HUES48 (cell line): ENCODE measurements at regions not wholly inside any gene's neighbourhood (a gene's known extent, or its start where the extent isn't known, plus 50 kb on each side); places are given as distances from the start of the nearest gene placed in this dataset.

Source experiments
- H3K27ac ChIP-seq: one replicate; pipeline ENCODE4 v1.7.0; 2013; ENCODE audit warnings: low read depth, low read length, inconsistent platforms
- H3K27me3 ChIP-seq: 2 replicates; pipeline ENCODE4 v1.6.1; 2013; ENCODE audit warnings: mild to moderate bottlenecking, low read length; ENCODE audit not compliant: control insufficient read depth, insufficient read depth
- H3K36me3 ChIP-seq: 2 replicates; pipeline ENCODE4 v1.6.1; 2013; ENCODE audit warnings: low read length; ENCODE audit not compliant: control insufficient read depth, insufficient read depth
- H3K4me1 ChIP-seq: 2 replicates; pipeline ENCODE4 v1.6.1; 2013; ENCODE audit warnings: mild to moderate bottlenecking, low read length; ENCODE audit not compliant: control insufficient read depth, insufficient read depth
- H3K4me3 ChIP-seq: 2 replicates; pipeline ENCODE4 v1.5.1; 2013; ENCODE audit warnings: mild to moderate bottlenecking, low read depth, low read length
- H3K9ac ChIP-seq: 2 replicates; pipeline ENCODE4 v1.6.1; 2013; ENCODE audit warnings: mild to moderate bottlenecking, low read depth, low read length, moderate library complexity
- H3K9me3 ChIP-seq: 2 replicates; pipeline ENCODE4 v1.6.1; 2013; ENCODE audit warnings: low read length; ENCODE audit not compliant: control insufficient read depth, insufficient read depth

GRCh38 chr20:58072695-58073671 lies 155.5 kb downstream of the ANKRD60 start:
- Histone ChIP-seq H3K4me3 (no peak overlapping the region), H3K27me3 (no peaks in the 10 kb centered on the region; the same call in 1 of the 2 replicates), H3K9ac (no peak overlapping the region), H3K9me3 (no peaks in the 10 kb centered on the region), H3K4me1 (no peaks in the 10 kb centered on the region), H3K27ac (no peak overlapping the region), H3K36me3 (no peaks in the 10 kb centered on the region)

- Histone ChIP-seq H3K4me1 (no peaks in the 10 kb centered on the region), H3K4me3 (no peak overlapping the region), H3K9ac (no peak overlapping the region), H3K9me3 (no peaks in the 10 kb centered on the region), H3K36me3 (no peaks in the 10 kb centered on the region), H3K27ac (no peak overlapping the region), H3K27me3 (no peaks in the 10 kb centered on the region; the same call in 1 of the 2 replicates)
Measured at GRCh38 chr20:58071991-58072390, 156.5 kb downstream of the ANKRD60 start.

GRCh38 chr20:58071298-58071697 lies 157.2 kb downstream of the ANKRD60 start:
- Histone ChIP-seq H3K36me3 (no peaks in the 10 kb centered on the region), H3K9me3 (no peaks in the 10 kb centered on the region), H3K4me1 (no peaks in the 10 kb centered on the region), H3K27me3 (no peaks in the 10 kb centered on the region; the same call in 1 of the 2 replicates), H3K9ac (no peak overlapping the region), H3K27ac (no peak overlapping the region), H3K4me3 (no peak overlapping the region)

- H3K27ac ChIP-seq = no peak overlapping the region
- no peaks in the 10 kb centered on the region for H3K4me1 ChIP-seq
- no peak overlapping the region for H3K4me3 ChIP-seq
- H3K27me3 ChIP-seq = no peaks in the 10 kb centered on the region; the same call in 1 of the 2 replicates
- no peaks in the 10 kb centered on the region for H3K36me3 ChIP-seq
- H3K9me3 ChIP-seq = no peaks in the 10 kb centered on the region
- H3K9ac ChIP-seq = no peak overlapping the region
Measured at GRCh38 chr20:58070664-58071196, 157.7 kb downstream of the ANKRD60 start.

- Histone ChIP-seq H3K4me3 (no peak overlapping the region), H3K9me3 (no peaks in the 10 kb centered on the region), H3K36me3 (no peaks in the 10 kb centered on the region), H3K4me1 (no peaks in the 10 kb centered on the region), H3K9ac (no peak overlapping the region), H3K27ac (no peak overlapping the region), H3K27me3 (no peaks in the 10 kb centered on the region; the same call in 1 of the 2 replicates)
Measured at GRCh38 chr20:58069796-58070663, 158.4 kb downstream of the ANKRD60 start.

GRCh38 chr20:58069207-58069606 lies 159.2 kb downstream of the ANKRD60 start:
- H3K9ac ChIP-seq = no peak overlapping the region
- no peaks in the 10 kb centered on the region; the same call in 1 of the 2 replicates for H3K27me3 ChIP-seq
- no peaks in the 10 kb centered on the region for H3K36me3 ChIP-seq

GRCh38 chr20:58065508-58066361 lies 162.7 kb downstream of the ANKRD60 start:
- H3K27ac ChIP-seq = no peak overlapping the region
- H3K4me1 ChIP-seq = no peaks in the 10 kb centered on the region
- no peaks in the 10 kb centered on the region for H3K36me3 ChIP-seq
- no peaks in the 10 kb centered on the region; the same call in 1 of the 2 replicates for H3K27me3 ChIP-seq
- H3K9me3 ChIP-seq = peaks cover 2% of the 10 kb centered on the region; the same call in 1 of the 2 replicates
- no peak overlapping the region for H3K4me3 ChIP-seq
- no peak overlapping the region for H3K9ac ChIP-seq

More at GRCh38 chr20:58069207-58069606, 159.2 kb downstream of the ANKRD60 start:
- no peak overlapping the region for H3K4me3 ChIP-seq
- H3K27ac ChIP-seq = no peak overlapping the region
- no peaks in the 10 kb centered on the region for H3K4me1 ChIP-seq
- no peaks in the 10 kb centered on the region for H3K9me3 ChIP-seq

GRCh38 chr20:58064411-58065010 lies 163.9 kb downstream of the ANKRD60 start:
- H3K4me1 ChIP-seq = no peaks in the 10 kb centered on the region
- H3K9ac ChIP-seq = no peak overlapping the region
- H3K9me3 ChIP-seq = peaks cover 2% of the 10 kb centered on the region; the same call in 1 of the 2 replicates
- H3K4me3 ChIP-seq = no peak overlapping the region
- no peaks in the 10 kb centered on the region for H3K36me3 ChIP-seq
- H3K27me3 ChIP-seq = no peaks in the 10 kb centered on the region; the same call in 1 of the 2 replicates
- H3K27ac ChIP-seq = no peak overlapping the region

- Histone ChIP-seq H3K4me3 (no peak overlapping the region), H3K36me3 (no peaks in the 10 kb centered on the region), H3K27ac (no peak overlapping the region), H3K4me1 (no peaks in the 10 kb centered on the region), H3K9ac (no peak overlapping the region), H3K27me3 (no peaks in the 10 kb centered on the region), H3K9me3 (peaks cover 2% of the 10 kb centered on the region; the same call in 1 of the 2 replicates)
Measured at GRCh38 chr20:58059260-58059544, 169.3 kb downstream of the ANKRD60 start.
